ENCODE measurements at regions not wholly inside any gene's neighbourhood (a gene's known extent, or its start where the extent isn't known, plus 50 kb on each side); places are given as distances from the start of the nearest gene placed in this dataset.

DNA sequence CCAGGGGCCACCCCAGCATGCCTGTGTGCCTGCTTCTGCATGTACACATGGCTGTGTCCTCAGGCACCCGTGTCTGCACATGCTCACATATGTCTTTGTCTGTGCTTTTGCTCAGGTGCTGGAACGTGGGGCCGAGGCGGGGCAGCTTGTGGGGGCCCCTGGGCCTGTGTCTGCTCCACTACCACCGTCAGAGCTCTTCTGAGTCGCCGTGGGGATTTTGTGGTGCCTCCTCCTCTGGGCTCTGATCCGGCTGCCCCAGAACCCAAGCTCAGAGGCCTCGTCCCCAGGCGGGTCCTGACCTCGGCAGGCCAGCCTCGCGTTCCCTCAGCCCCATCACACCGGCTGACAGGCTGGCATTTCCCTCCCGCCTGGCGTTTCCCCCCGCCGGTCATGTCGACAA, 104.6 kb upstream of the ACTRT2 start (continued):
- TF ChIP-seq TSHZ2 (CRISPR knock-in tag; IDR thresholded peaks at IDR 0.05) = no peak
- TF ChIP-seq CSDC2 (CRISPR knock-in tag; IDR thresholded peaks at IDR 0.05) = no peak

- TF ChIP-seq, protein P1, sequence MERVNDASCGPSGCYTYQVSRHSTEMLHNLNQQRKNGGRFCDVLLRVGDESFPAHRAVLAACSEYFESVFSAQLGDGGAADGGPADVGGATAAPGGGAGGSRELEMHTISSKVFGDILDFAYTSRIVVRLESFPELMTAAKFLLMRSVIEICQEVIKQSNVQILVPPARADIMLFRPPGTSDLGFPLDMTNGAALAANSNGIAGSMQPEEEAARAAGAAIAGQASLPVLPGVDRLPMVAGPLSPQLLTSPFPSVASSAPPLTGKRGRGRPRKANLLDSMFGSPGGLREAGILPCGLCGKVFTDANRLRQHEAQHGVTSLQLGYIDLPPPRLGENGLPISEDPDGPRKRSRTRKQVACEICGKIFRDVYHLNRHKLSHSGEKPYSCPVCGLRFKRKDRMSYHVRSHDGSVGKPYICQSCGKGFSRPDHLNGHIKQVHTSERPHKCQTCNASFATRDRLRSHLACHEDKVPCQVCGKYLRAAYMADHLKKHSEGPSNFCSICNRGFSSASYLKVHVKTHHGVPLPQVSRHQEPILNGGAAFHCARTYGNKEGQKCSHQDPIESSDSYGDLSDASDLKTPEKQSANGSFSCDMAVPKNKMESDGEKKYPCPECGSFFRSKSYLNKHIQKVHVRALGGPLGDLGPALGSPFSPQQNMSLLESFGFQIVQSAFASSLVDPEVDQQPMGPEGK (CRISPR knock-in tag; IDR thresholded peaks at IDR 0.05; ENCODE audit: borderline replicate concordance) = no peak
- TF ChIP-seq BACH2 (CRISPR knock-in tag; IDR thresholded peaks at IDR 0.05; ENCODE audit: borderline replicate concordance) = no peak
- no peak for TF ChIP-seq OSR1 (CRISPR knock-in tag; IDR thresholded peaks at IDR 0.05)
- TF ChIP-seq TSHZ2 (CRISPR knock-in tag; IDR thresholded peaks at IDR 0.05) = no peak
- no peak for TF ChIP-seq CREB5 (CRISPR knock-in tag; IDR thresholded peaks at IDR 0.05; ENCODE audit: low read depth)
- TF ChIP-seq GLIS3 (CRISPR knock-in tag; IDR thresholded peaks at IDR 0.05) = no peak
- ATAC-seq = no peak
Observed at GRCh38 chr1:2917284-2917683, 104.0 kb upstream of the ACTRT2 start.

GRCh38 chr1:2918441-2918840, 102.8 kb upstream of the ACTRT2 start:
- TF ChIP-seq ESRRG (CRISPR knock-in tag; IDR thresholded peaks at IDR 0.05) (no peak), ISL1 (CRISPR knock-in tag; IDR thresholded peaks at IDR 0.05) (no peak), CSDC2 (CRISPR knock-in tag; IDR thresholded peaks at IDR 0.05) (no peak), CREB5 (CRISPR knock-in tag; IDR thresholded peaks at IDR 0.05; ENCODE audit: low read depth) (no peak), ARNTL (CRISPR knock-in tag; IDR thresholded peaks at IDR 0.05; ENCODE audit: borderline replicate concordance, low read depth) (no peak), TOX (CRISPR knock-in tag; IDR thresholded peaks at IDR 0.05; ENCODE audit: borderline replicate concordance) (no peak), ZFP3 (CRISPR knock-in tag; IDR thresholded peaks at IDR 0.05) (no peak)
- ATAC-seq = no peak

- ATAC-seq = no peak
- TF ChIP-seq, protein P1 (CRISPR knock-in tag; IDR thresholded peaks at IDR 0.05; ENCODE audit: borderline replicate concordance) = no peak
- TF ChIP-seq ZC3H10 (CRISPR knock-in tag; IDR thresholded peaks at IDR 0.05) (no peak), CREB5 (CRISPR knock-in tag; IDR thresholded peaks at IDR 0.05; ENCODE audit: low read depth) (no peak), ESRRG (CRISPR knock-in tag; IDR thresholded peaks at IDR 0.05) (no peak), BACH2 (CRISPR knock-in tag; IDR thresholded peaks at IDR 0.05; ENCODE audit: borderline replicate concordance) (no peak), OSR1 (CRISPR knock-in tag; IDR thresholded peaks at IDR 0.05) (no peak), ZNF8 (CRISPR knock-in tag; IDR thresholded peaks at IDR 0.05) (no peak)
Observed at GRCh38 chr1:2919841-2920240, 101.4 kb upstream of the ACTRT2 start.

All from SK-N-SH treated with all-trans-retinoic acid at 6 μM for 48 hours (cell line).